Osteoblast (primary cell): ENCODE measurements at regions not wholly inside any gene's neighbourhood (a gene's known extent, or its start where the extent isn't known, plus 50 kb on each side); places are given as distances from the start of the nearest gene placed in this dataset.

Experiments used
- DNase-seq: peaks from one replicate; pipeline ENCODE4 v3.0.0; 2011; ENCODE audit warnings: low spot score, mixed read lengths; ENCODE audit not compliant: insufficient read length; ENCODE audit errors: missing footprints
- H2AFZ ChIP-seq: 2 replicates; pipeline ENCODE4 v1.6.0; 2011; ENCODE audit warnings: mild to moderate bottlenecking, low read length
- H3K27ac ChIP-seq: 2 replicates; pipeline ENCODE4 v1.5.1; 2011; ENCODE audit warnings: mild to moderate bottlenecking, low read depth, low read length, moderate library complexity
- H3K27me3 ChIP-seq: 2 replicates; pipeline ENCODE4 v1.6.0; 2012; ENCODE audit warnings: mild to moderate bottlenecking, control low read depth, inconsistent platforms, low read length, moderate library complexity; ENCODE audit not compliant: insufficient read depth
- H3K36me3 ChIP-seq: 2 replicates; pipeline ENCODE4 v1.5.1; 2011; ENCODE audit warnings: mild to moderate bottlenecking, low read length, control low read depth, moderate library complexity; ENCODE audit not compliant: insufficient read depth
- H3K4me1 ChIP-seq: 2 replicates; pipeline ENCODE4 v1.5.1; 2011; ENCODE audit warnings: mild to moderate bottlenecking, low read length, control low read depth, moderate library complexity; ENCODE audit not compliant: insufficient read depth
- H3K4me2 ChIP-seq: 2 replicates; pipeline ENCODE4 v1.6.0; 2011; ENCODE audit warnings: mild to moderate bottlenecking, low read length; ENCODE audit not compliant: insufficient read depth
- H3K4me3 ChIP-seq: fragments of 200-600 bp; sonication (generic); 3 replicates; pipeline ENCODE4 v1.5.1; 2012; ENCODE audit warnings: mild to moderate bottlenecking, low read length, inconsistent platforms; ENCODE audit not compliant: insufficient read depth
- H3K79me2 ChIP-seq: 2 replicates; pipeline ENCODE4 v1.6.0; 2012; ENCODE audit warnings: mild to moderate bottlenecking, low read length, control low read depth, inconsistent platforms; ENCODE audit not compliant: insufficient read depth
- H3K9me3 ChIP-seq: 2 replicates; pipeline ENCODE4 v1.5.1; 2011; ENCODE audit warnings: low read depth, low read length, control low read depth
- H4K20me1 ChIP-seq: 2 replicates; pipeline ENCODE4 v1.6.0; 2012; ENCODE audit warnings: mild to moderate bottlenecking, low read length, control low read depth; ENCODE audit not compliant: insufficient read depth
- CTCF ChIP-seq: IDR thresholded peaks from 2 replicates; pipeline ENCODE4 v1.5.1; 2011; ENCODE audit warnings: mild to moderate bottlenecking, low read depth, low read length, moderate library complexity; ENCODE audit errors: extremely low read depth

DNA sequence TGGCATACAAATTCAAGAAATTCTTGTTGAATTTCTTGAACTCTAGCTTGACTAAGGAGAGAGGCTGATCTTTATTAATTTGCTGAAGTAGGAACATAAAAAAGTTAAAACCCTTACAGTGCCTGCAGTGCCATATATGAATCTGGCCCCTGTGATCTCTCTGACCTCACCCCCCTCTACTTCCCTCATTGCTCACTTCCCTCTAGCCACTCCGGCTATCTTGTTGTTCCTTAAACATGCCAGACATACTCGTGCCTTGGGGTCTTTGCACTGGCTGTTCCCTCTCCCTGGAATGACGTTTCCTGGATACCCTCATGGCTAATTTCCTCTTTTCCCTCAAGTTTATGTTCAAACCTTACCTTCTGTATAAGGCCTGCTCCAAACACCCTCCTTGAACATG, 246.3 kb upstream of the SIX2 start:
- H3K4me1 ChIP-seq = no peaks in the 10 kb centered on the region
- TF ChIP-seq CTCF = no peak

DNA sequence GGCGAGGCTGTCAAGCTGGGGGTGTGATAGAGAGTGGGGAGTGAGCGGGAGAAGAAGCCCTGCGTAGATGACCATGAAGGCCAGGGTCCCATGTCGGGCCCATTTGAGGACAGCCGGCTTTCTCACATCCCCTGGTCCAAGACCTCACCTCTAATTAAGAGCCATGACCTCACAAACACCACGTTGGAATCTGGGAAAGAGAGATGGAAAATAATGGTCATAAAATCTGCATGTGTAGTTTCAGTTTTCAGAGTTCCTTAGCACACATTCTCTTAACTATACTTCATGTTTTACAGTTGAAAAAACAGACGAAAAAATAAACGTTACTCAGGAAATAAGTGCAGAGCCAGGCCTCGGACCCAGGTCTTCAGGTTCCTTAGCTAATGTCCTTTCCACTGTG, 244.8 kb upstream of the SIX2 start:
- H3K79me2 ChIP-seq = no peaks in the 10 kb centered on the region
- H3K4me2 ChIP-seq = no peak overlapping the region
- H3K4me1 ChIP-seq = no peaks in the 10 kb centered on the region
- no peaks in the 10 kb centered on the region for H3K27me3 ChIP-seq
- no peaks in the 10 kb centered on the region for H3K9me3 ChIP-seq
- no peak for TF ChIP-seq CTCF
- DNase-seq = no peak
- no peaks in the 10 kb centered on the region for H3K36me3 ChIP-seq
- H3K27ac ChIP-seq = no peak overlapping the region
- H3K4me3 ChIP-seq = no peak overlapping the region
- H4K20me1 ChIP-seq = no peaks in the 10 kb centered on the region
- H2AFZ ChIP-seq = no peak overlapping the region

More for the DNA sequence above, 246.3 kb upstream of the SIX2 start:
- Histone ChIP-seq H3K79me2 (no peaks in the 10 kb centered on the region), H3K36me3 (no peaks in the 10 kb centered on the region), H3K27ac (no peak overlapping the region), H2AFZ (no peak overlapping the region), H3K4me3 (no peak overlapping the region), H3K27me3 (no peaks in the 10 kb centered on the region), H3K4me2 (no peak overlapping the region), H4K20me1 (no peaks in the 10 kb centered on the region), H3K9me3 (no peaks in the 10 kb centered on the region)
- DNase-seq = no peak

- H3K4me1 ChIP-seq = no peaks in the 10 kb centered on the region
- H3K9me3 ChIP-seq = no peaks in the 10 kb centered on the region
- H3K36me3 ChIP-seq = no peaks in the 10 kb centered on the region
- no peaks in the 10 kb centered on the region for H3K27me3 ChIP-seq
- no peaks in the 10 kb centered on the region for H3K79me2 ChIP-seq
- no peak overlapping the region for H3K4me3 ChIP-seq
- H3K27ac ChIP-seq = no peak overlapping the region
- no peak overlapping the region for H2AFZ ChIP-seq
- DNase-seq = no peak
- no peak overlapping the region for H3K4me2 ChIP-seq
- H4K20me1 ChIP-seq = no peaks in the 10 kb centered on the region
- no peak for TF ChIP-seq CTCF
Measured at GRCh38 chr2:45253151-45253550, 243.9 kb upstream of the SIX2 start.

DNA sequence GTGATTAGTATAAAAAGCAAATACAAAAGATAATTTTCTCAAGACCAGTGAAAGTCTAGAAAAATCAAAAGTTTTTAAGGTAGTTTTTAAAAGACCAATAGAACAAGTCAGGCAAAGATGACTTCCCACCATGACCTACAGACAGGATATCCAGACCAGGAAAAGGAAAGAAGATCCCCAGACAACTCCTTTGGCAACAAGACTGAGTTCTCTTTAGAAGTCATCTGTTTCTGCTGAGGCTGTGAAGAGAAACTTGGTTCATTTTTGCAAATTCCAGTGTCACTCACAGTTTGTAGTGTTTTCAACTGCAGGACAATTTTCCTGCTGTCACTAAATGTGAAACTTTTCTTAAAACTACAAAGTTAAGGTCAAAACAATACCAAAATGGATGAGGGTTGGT, 240.9 kb upstream of the SIX2 start:
- TF ChIP-seq CTCF = no peak
- Histone ChIP-seq H2AFZ (no peak overlapping the region), H3K9me3 (no peaks in the 10 kb centered on the region), H3K4me2 (no peak overlapping the region), H3K36me3 (no peaks in the 10 kb centered on the region), H4K20me1 (no peaks in the 10 kb centered on the region), H3K27ac (no peak overlapping the region), H3K27me3 (no peaks in the 10 kb centered on the region), H3K4me1 (no peaks in the 10 kb centered on the region), H3K79me2 (no peaks in the 10 kb centered on the region), H3K4me3 (no peak overlapping the region)
- no peak for DNase-seq
